ENCODE measurements at regions not wholly inside any gene's neighbourhood (a gene's known extent, or its start where the extent isn't known, plus 50 kb on each side); places are given as distances from the start of the nearest gene placed in this dataset.

GRCh38 chr13:61954092-61954491 lies 538.4 kb upstream of the PCDH20 start:
- no peak for FAIRE-seq

GRCh38 chr13:61950828-61951227 lies 535.2 kb upstream of the PCDH20 start:
- no peak overlapping the region for H2AFZ ChIP-seq (ENCODE audit: low read depth, low read length)
- H3K36me3 Mint-ChIP-seq (ENCODE audit: low read depth, unreplicated experiment), result no peaks in the 10 kb centered on the region
- no peak overlapping the region for H3K9ac ChIP-seq (ENCODE audit: low read length)
- FAIRE-seq, result no peak
- no peak overlapping the region for H3K4me3 Mint-ChIP-seq (ENCODE audit: unreplicated experiment)
- no peak overlapping the region for H3K4me2 ChIP-seq (ENCODE audit: low read length)
- H3K79me2 ChIP-seq (ENCODE audit: insufficient read depth, low read length), result no peaks in the 10 kb centered on the region
- H3K9me3 ChIP-seq (ENCODE audit: insufficient read depth, low read depth, low read length), result no peaks in the 10 kb centered on the region
- no peak overlapping the region for H3K27ac Mint-ChIP-seq (ENCODE audit: unreplicated experiment)
- H3K4me1 ChIP-seq (ENCODE audit: insufficient read depth, low read length), result no peaks in the 10 kb centered on the region
- H3K9me3 Mint-ChIP-seq (ENCODE audit: unreplicated experiment), result no peaks in the 10 kb centered on the region
- DNase-seq (ENCODE audit: low read depth), result no peak
- H3K4me3 ChIP-seq (ENCODE audit: insufficient read depth, low read depth, low read length), result no peak overlapping the region
- no peak for TF ChIP-seq CTCF (IDR thresholded peaks at IDR 0.05; ENCODE audit: insufficient read depth, low read depth, low read length)
- TF ChIP-seq EZH2 (IDR thresholded peaks at IDR 0.05; ENCODE audit: insufficient read depth, low read length), result no peak
- no peaks in the 10 kb centered on the region for H3K27me3 Mint-ChIP-seq (ENCODE audit: low read depth, unreplicated experiment)
- no peaks in the 10 kb centered on the region for H3K36me3 ChIP-seq (ENCODE audit: insufficient read depth, low read length)
- no peaks in the 10 kb centered on the region for H4K20me1 ChIP-seq (ENCODE audit: insufficient read depth, low read length)
- no peaks in the 10 kb centered on the region for H3K4me1 Mint-ChIP-seq (ENCODE audit: low read depth, unreplicated experiment)
- H3K27me3 ChIP-seq (ENCODE audit: insufficient read depth, low read length), result no peaks in the 10 kb centered on the region
- H3K27ac ChIP-seq (ENCODE audit: low read depth, low read length), result no peak overlapping the region

More at GRCh38 chr13:61954092-61954491, 538.4 kb upstream of the PCDH20 start:
- Histone ChIP-seq H3K4me2 (ENCODE audit: low read length) (no peak overlapping the region), H3K9ac (ENCODE audit: low read length) (no peak overlapping the region), H2AFZ (ENCODE audit: low read depth, low read length) (no peak overlapping the region), H3K4me3 (ENCODE audit: insufficient read depth, low read depth, low read length) (no peak overlapping the region), H3K27ac (ENCODE audit: low read depth, low read length) (no peak overlapping the region), H3K36me3 (ENCODE audit: insufficient read depth, low read length) (no peaks in the 10 kb centered on the region), H3K9me3 (ENCODE audit: insufficient read depth, low read depth, low read length) (no peaks in the 10 kb centered on the region), H4K20me1 (ENCODE audit: insufficient read depth, low read length) (no peaks in the 10 kb centered on the region), H3K79me2 (ENCODE audit: insufficient read depth, low read length) (no peaks in the 10 kb centered on the region), H3K27me3 (ENCODE audit: insufficient read depth, low read length) (no peaks in the 10 kb centered on the region), H3K4me1 (ENCODE audit: insufficient read depth, low read length) (no peaks in the 10 kb centered on the region)
- Mint-ChIP-seq H3K27me3 (ENCODE audit: low read depth, unreplicated experiment) (no peaks in the 10 kb centered on the region), H3K4me1 (ENCODE audit: low read depth, unreplicated experiment) (no peaks in the 10 kb centered on the region), H3K4me3 (ENCODE audit: unreplicated experiment) (no peak overlapping the region), H3K36me3 (ENCODE audit: low read depth, unreplicated experiment) (no peaks in the 10 kb centered on the region), H3K27ac (ENCODE audit: unreplicated experiment) (no peak overlapping the region), H3K9me3 (ENCODE audit: unreplicated experiment) (no peaks in the 10 kb centered on the region)
- TF ChIP-seq EZH2 (IDR thresholded peaks at IDR 0.05; ENCODE audit: insufficient read depth, low read length), result no peak
- TF ChIP-seq CTCF (IDR thresholded peaks at IDR 0.05; ENCODE audit: insufficient read depth, low read depth, low read length), result peak; percentile 39
- no peak for DNase-seq (ENCODE audit: low read depth)

GRCh38 chr13:61944329-61944929 lies 528.8 kb upstream of the PCDH20 start:
- H3K4me3 ChIP-seq (ENCODE audit: insufficient read depth, low read depth, low read length), result no peak overlapping the region
- Mint-ChIP-seq H3K4me1 (ENCODE audit: low read depth, unreplicated experiment) (no peaks in the 10 kb centered on the region), H3K36me3 (ENCODE audit: low read depth, unreplicated experiment) (no peaks in the 10 kb centered on the region), H3K27ac (ENCODE audit: unreplicated experiment) (no peak overlapping the region), H3K27me3 (ENCODE audit: low read depth, unreplicated experiment) (no peaks in the 10 kb centered on the region), H3K4me3 (ENCODE audit: unreplicated experiment) (no peak overlapping the region), H3K9me3 (ENCODE audit: unreplicated experiment) (no peaks in the 10 kb centered on the region)
- no peaks in the 10 kb centered on the region for H3K4me1 ChIP-seq (ENCODE audit: insufficient read depth, low read length)
- no peaks in the 10 kb centered on the region for H3K79me2 ChIP-seq (ENCODE audit: insufficient read depth, low read length)
- H2AFZ ChIP-seq (ENCODE audit: low read depth, low read length), result no peak overlapping the region
- no peak overlapping the region for H3K9ac ChIP-seq (ENCODE audit: low read length)
- no peaks in the 10 kb centered on the region for H3K9me3 ChIP-seq (ENCODE audit: insufficient read depth, low read depth, low read length)
- H3K27me3 ChIP-seq (ENCODE audit: insufficient read depth, low read length), result no peaks in the 10 kb centered on the region
- no peak overlapping the region for H3K4me2 ChIP-seq (ENCODE audit: low read length)
- FAIRE-seq, result no peak
- DNase-seq (ENCODE audit: low read depth), result no peak
- no peak overlapping the region for H3K27ac ChIP-seq (ENCODE audit: low read depth, low read length)
- H3K36me3 ChIP-seq (ENCODE audit: insufficient read depth, low read length), result no peaks in the 10 kb centered on the region
- no peak for TF ChIP-seq CTCF (IDR thresholded peaks at IDR 0.05; ENCODE audit: insufficient read depth, low read depth, low read length)
- no peak for TF ChIP-seq EZH2 (IDR thresholded peaks at IDR 0.05; ENCODE audit: insufficient read depth, low read length)
- H4K20me1 ChIP-seq (ENCODE audit: insufficient read depth, low read length), result no peaks in the 10 kb centered on the region

Measured in astrocyte (in vitro differentiated cells and primary cell).